Spinal cord (tissue), 10 donors: ENCODE measurements at regions not wholly inside any gene's neighbourhood (a gene's known extent, or its start where the extent isn't known, plus 50 kb on each side); places are given as distances from the start of the nearest gene placed in this dataset. TPM values are rescaled to one million over a fixed set of nuclear protein-coding genes. Genes with fewer than 3 reads are reported as not detected.
"Not testable (repeated sequence)": the region's sequence is repeated elsewhere in the genome, so short reads cannot be mapped to it uniquely, and the experiment has no call there.

ENCODE experiments used
- DNase-seq, 6 donors: peaks; one replicate each; pipeline versions ENCODE4 v3.0.0 to v3.0.0-alpha.2; 2013 to 2015; ENCODE audit warnings: low spot score in 6 of 6, low read depth in 4 of 6
- H3K27ac ChIP-seq: one replicate; pipeline ENCODE4 v1.5.1; 2013; ENCODE audit warnings: low read depth, low read length, control low read depth
- H3K27me3 ChIP-seq: one replicate; pipeline ENCODE4 v1.6.1; 2013; ENCODE audit warnings: low read length; ENCODE audit not compliant: control insufficient read depth, insufficient read depth
- H3K36me3 ChIP-seq: one replicate; pipeline ENCODE4 v1.6.1; 2013; ENCODE audit warnings: low read length; ENCODE audit not compliant: control insufficient read depth, insufficient read depth
- H3K4me1 ChIP-seq: one replicate; pipeline ENCODE4 v1.6.1; 2013; ENCODE audit warnings: low read length; ENCODE audit not compliant: control insufficient read depth, insufficient read depth
- H3K4me3 ChIP-seq: one replicate; pipeline ENCODE4 v1.5.1; 2013; ENCODE audit warnings: low read depth, low read length, control low read depth
- H3K9me3 ChIP-seq: one replicate; pipeline ENCODE4 v1.6.1; 2013; ENCODE audit warnings: low read length; ENCODE audit not compliant: control insufficient read depth, insufficient read depth
- WGBS: methylation state at CpG from one replicate; pipeline ENCODE4 v1.1.5; 2013; ENCODE audit warnings: missing lambda C conversion rate; ENCODE audit not compliant: insufficient coverage; 5-methylcytosine and 5-hydroxymethylcytosine counted together
- small RNA-seq: library from RNA; depleted of rRNA; stranded (forward); fragments of <200 nt; gene quantifications from one replicate; pipeline ENCODE3, GENCODE V24; 2014; ENCODE audit warnings: low replicate concordance
- donor health status: healthy.

DNA sequence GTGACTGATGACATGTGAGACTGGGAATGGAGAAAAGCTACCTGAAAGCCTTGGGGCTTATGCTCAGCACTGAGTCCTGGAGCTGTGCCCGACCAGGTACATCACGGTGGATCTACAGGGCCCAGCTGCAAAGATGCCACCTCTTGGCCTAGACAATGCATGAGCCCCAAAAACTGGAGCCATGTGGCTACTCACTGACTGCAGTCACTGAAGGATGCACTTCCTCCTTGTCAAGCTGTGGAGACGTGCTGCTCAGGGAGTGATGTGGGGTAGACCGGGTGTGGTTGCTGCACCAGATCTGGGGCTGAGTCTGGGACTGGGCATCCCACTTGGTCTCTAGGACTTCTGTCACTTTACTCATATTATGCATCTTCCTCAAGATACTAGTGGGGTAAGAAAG, 55.8 kb upstream of the FCGR1A start:
- DNase-seq, H3K4me1 ChIP-seq, H3K36me3 ChIP-seq, H3K9me3 ChIP-seq, H3K27ac ChIP-seq, H3K4me3 ChIP-seq, H3K27me3 ChIP-seq: not testable (repeated sequence)
- 86% methylated on average over 2 of the region's 4 CpGs for WGBS

GRCh38 chr1:149728598-149728997, 53.9 kb upstream of the FCGR1A start:
- H3K9me3 ChIP-seq, H3K4me1 ChIP-seq, H3K4me3 ChIP-seq, H3K27me3 ChIP-seq, DNase-seq, H3K36me3 ChIP-seq, H3K27ac ChIP-seq: not testable (repeated sequence)
- no CpG with 5 or more reads among the region's 3 CpGs for WGBS

Small RNA genes lying in the stretch of these regions (small RNA-seq; reads per million reads assigned to genes)
- gene RF00003 (0.22 reads per million, percentile 11 among the genes with 10 or more reads in this experiment), gene RNU1-68P (not detected)
